ENCODE measurements at regions not wholly inside any gene's neighbourhood (a gene's known extent, or its start where the extent isn't known, plus 50 kb on each side); places are given as distances from the start of the nearest gene placed in this dataset.

GRCh38 chr16:82368041-82368440, 198.0 kb upstream of the MPHOSPH6 start:
- in situ Hi-C loops (cut with MboI; ENCODE audit: low sequenced_read_pairs in 4 of 4) (no loop called here), intact Hi-C loops (cut with DNase I; ENCODE audit: low total_unique reads) (loop anchor here (1.0 kb wide), 1 partner anchor 212 kb away; no protein-coding TSS in a partner anchor)
- DNase-seq = no peak
- H3K27ac ChIP-seq = no peak overlapping the region
- H3K36me3 ChIP-seq = no peaks in the 10 kb centered on the region
- no peaks in the 10 kb centered on the region for H3K9me3 ChIP-seq
- H3K4me3 ChIP-seq = no peak overlapping the region
- no peaks in the 10 kb centered on the region for H3K4me1 ChIP-seq
- TF ChIP-seq CTCF (IDR thresholded peaks at IDR 0.05 in 4 of 5, conservative IDR thresholded peaks at IDR 0.05 in 1 of 5) (peak in 1 of 5 experiments; percentile 32), POLR2A (IDR thresholded peaks at IDR 0.05) (no peak)
- H3K27me3 ChIP-seq = no peaks in the 10 kb centered on the region
- ATAC-seq = no peak

- in situ Hi-C loops (cut with MboI; ENCODE audit: low sequenced_read_pairs in 4 of 4) (no loop called here), intact Hi-C loops (cut with DNase I; ENCODE audit: low total_unique reads) (no loop called here)
- Histone ChIP-seq H3K36me3 (no peaks in the 10 kb centered on the region), H3K27me3 (no peaks in the 10 kb centered on the region), H3K27ac (no peak overlapping the region), H3K4me3 (no peak overlapping the region), H3K4me1 (no peaks in the 10 kb centered on the region), H3K9me3 (no peaks in the 10 kb centered on the region)
- TF ChIP-seq CTCF (IDR thresholded peaks at IDR 0.05 in 4 of 5, conservative IDR thresholded peaks at IDR 0.05 in 1 of 5) (no peak), POLR2A (IDR thresholded peaks at IDR 0.05) (no peak)
- DNase-seq = no peak
- ATAC-seq = no peak
Measured at GRCh38 chr16:82366462-82366861, 196.4 kb upstream of the MPHOSPH6 start.

DNA sequence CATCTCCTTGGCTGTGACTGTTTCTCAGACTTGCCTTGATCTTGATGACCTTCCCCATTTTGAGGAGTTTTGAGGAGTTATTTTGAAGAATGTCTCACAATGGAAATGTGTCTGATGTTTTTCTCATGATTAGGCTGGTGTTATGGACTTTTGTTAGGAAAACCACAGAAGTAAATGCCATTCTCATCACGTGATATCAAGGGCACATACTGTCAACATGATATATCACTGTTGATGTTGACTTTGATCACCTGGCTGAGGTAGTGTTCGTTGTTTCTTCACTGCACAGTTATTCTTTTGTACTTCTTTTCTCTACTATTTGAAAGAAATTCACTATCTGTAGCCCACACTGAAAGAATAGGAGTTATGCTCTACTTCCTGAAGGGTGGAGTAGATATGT, 194.7 kb upstream of the MPHOSPH6 start:
- H3K4me1 ChIP-seq = no peaks in the 10 kb centered on the region
- no peaks in the 10 kb centered on the region for H3K9me3 ChIP-seq
- no peaks in the 10 kb centered on the region for H3K36me3 ChIP-seq
- no peak for ATAC-seq
- no peak for DNase-seq
- intact Hi-C loops (cut with DNase I; ENCODE audit: low total_unique reads) = no loop called here
- H3K4me3 ChIP-seq = no peak overlapping the region
- no peak overlapping the region for H3K27ac ChIP-seq
- in situ Hi-C loops (cut with MboI; ENCODE audit: low sequenced_read_pairs in 4 of 4) = no loop called here
- H3K27me3 ChIP-seq = no peaks in the 10 kb centered on the region
- TF ChIP-seq POLR2A (IDR thresholded peaks at IDR 0.05) (no peak), CTCF (IDR thresholded peaks at IDR 0.05 in 4 of 5, conservative IDR thresholded peaks at IDR 0.05 in 1 of 5) (no peak)

GRCh38 chr16:82363026-82363816, 193.2 kb upstream of the MPHOSPH6 start:
- intact Hi-C loops (cut with DNase I; ENCODE audit: low total_unique reads) (no loop called here), in situ Hi-C loops (cut with MboI; ENCODE audit: low sequenced_read_pairs in 4 of 4) (no loop called here)
- no peak for DNase-seq
- ATAC-seq = no peak
- Histone ChIP-seq H3K9me3 (no peaks in the 10 kb centered on the region), H3K4me3 (no peak overlapping the region), H3K4me1 (no peaks in the 10 kb centered on the region), H3K36me3 (no peaks in the 10 kb centered on the region), H3K27me3 (no peaks in the 10 kb centered on the region), H3K27ac (no peak overlapping the region)
- TF ChIP-seq POLR2A (IDR thresholded peaks at IDR 0.05) (no peak), CTCF (IDR thresholded peaks at IDR 0.05 in 4 of 5, conservative IDR thresholded peaks at IDR 0.05 in 1 of 5) (no peak)

GRCh38 chr16:82361885-82362284, 191.9 kb upstream of the MPHOSPH6 start:
- H3K27ac ChIP-seq = no peak overlapping the region
- DNase-seq (no peak), ATAC-seq (no peak)
- H3K36me3 ChIP-seq = no peaks in the 10 kb centered on the region
- in situ Hi-C loops (cut with MboI; ENCODE audit: low sequenced_read_pairs in 4 of 4) (no loop called here), intact Hi-C loops (cut with DNase I; ENCODE audit: low total_unique reads) (no loop called here)
- no peak overlapping the region for H3K4me3 ChIP-seq
- no peaks in the 10 kb centered on the region for H3K4me1 ChIP-seq
- no peaks in the 10 kb centered on the region for H3K27me3 ChIP-seq
- no peaks in the 10 kb centered on the region for H3K9me3 ChIP-seq
- no peak for TF ChIP-seq CTCF (IDR thresholded peaks at IDR 0.05 in 4 of 5, conservative IDR thresholded peaks at IDR 0.05 in 1 of 5)
- no peak for TF ChIP-seq POLR2A (IDR thresholded peaks at IDR 0.05)
